GM18507 (cell line): ENCODE measurements at regions not wholly inside any gene's neighbourhood (a gene's known extent, or its start where the extent isn't known, plus 50 kb on each side); places are given as distances from the start of the nearest gene placed in this dataset.

Experiments
- DNase-seq: peaks from one replicate; pipeline ENCODE4 v3.0.0; 2011; ENCODE audit warnings: low read depth; ENCODE audit not compliant: insufficient read length; ENCODE audit errors: extremely low spot score
- FAIRE-seq: peaks from 2 replicates; lab custom pipeline; 2011; peaks lifted over from hg19 to GRCh38; lab: Jason Lieb, UNC

DNA sequence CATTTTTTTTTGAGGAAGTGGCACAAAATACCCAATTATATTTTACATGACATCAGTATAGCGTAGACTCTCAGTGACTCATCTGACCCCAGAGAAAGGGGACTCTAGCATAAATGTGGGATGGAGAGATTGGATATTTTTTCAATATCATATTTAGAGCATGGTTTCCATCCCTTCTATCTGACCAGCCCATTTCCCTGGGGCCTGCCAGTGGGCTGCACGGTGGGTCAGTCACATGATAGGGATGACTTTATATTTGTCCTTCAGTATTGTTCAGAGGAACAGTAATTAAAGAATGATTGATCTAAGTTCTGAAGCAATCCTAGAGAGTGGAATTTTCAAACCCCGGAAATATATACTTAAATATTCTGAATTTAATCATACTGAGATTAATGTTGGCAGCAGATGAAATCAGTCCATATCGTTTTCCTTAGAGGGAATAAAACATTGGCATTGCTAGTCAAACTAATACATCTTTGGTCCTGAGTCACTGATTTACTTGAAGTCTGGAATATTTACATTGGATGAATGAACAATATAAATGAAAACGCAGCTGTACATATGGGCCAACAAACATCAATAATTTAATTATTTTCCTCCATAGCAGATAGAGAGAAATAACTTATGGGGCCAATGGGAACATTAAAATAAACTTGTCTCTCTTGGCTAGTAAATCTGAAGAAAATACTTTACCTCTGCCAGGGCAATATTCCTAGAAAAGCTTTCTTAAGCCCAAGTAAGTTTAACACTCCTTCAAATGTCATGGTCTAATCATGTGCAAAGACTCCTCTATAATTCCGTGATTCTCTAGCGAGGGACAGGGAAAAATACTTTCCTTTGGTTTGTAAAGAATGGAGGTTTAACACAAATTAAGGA lies 563.6 kb upstream of the PKDCC start:
- no peak for FAIRE-seq
- no peak for DNase-seq

DNA sequence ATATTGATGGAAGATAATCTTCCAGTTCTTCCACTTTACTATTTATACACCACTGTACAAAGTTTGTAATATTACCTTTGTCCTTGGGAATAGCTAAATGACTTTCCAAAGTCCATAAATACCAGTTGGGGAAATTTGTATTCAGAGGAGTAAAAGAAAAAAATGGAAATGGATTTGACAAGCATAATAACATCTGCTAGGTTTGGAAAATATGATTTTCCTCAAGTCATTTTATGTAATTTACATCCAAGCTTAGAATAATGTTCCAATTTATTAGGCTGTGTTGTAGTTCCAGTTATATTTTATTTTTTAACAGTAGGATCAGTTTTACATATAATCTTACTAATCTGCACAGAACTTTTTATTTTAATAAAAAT lies 563.0 kb upstream of the PKDCC start:
- DNase-seq (no peak), FAIRE-seq (no peak)

DNA sequence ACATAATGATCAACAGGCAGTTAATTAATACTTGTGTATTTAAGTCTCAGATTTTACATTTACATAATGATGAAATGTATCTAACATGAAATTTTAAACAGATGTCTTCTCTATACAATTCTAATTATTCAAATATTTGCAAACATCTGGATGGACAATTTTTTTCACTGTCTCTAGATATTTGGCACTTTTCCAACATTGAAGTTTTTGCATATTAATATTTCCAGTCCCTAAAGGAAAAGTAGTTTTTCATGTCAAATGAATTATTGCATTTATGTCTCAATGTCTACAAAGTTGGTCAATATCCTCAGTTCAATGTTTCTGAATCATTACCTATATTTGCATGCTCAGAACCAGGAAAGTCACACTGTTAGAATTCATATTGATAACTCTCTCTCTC lies 560.9 kb upstream of the PKDCC start:
- no peak for DNase-seq

DNA sequence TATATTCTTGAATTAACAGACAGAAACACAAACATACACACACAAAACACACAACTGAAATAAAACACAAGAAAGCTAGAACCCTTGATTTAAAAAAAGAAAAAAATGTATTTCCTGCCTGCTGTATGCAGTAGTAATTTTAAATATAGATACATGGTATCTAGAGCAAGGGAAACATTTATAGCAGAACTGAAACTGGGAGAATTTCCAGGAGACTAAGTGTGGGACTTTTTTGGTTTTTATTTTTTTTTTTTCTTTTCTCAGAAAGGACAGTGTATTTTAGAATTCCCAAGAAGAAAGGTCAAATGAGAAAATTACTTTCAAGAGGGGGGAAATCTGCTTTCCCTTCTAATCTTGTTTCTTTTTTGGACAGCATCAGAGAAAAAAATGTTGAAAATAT lies 558.9 kb upstream of the PKDCC start:
- no peak for DNase-seq
- no peak for FAIRE-seq

More for the DNA sequence above, 560.9 kb upstream of the PKDCC start:
- FAIRE-seq = no peak

DNA sequence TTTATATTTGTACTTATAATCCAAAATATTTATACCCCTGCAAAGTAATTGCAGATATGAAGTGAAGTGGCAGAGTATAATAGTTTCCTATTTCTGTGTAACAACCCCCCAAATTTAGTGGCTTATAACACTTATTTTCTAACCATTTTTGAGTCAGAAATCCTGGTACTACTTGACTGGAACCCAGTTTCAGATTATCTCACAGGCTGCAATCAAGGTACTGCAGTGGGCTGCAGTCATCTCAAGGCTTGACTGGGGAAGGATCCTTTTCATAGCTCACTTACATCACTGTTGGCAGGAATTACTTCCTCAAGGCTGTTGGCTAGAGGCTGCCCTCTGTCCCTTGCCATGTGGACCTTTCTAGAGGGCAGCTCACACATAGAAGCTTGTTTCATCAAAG lies 558.2 kb upstream of the PKDCC start:
- FAIRE-seq (no peak), DNase-seq (no peak)

DNA sequence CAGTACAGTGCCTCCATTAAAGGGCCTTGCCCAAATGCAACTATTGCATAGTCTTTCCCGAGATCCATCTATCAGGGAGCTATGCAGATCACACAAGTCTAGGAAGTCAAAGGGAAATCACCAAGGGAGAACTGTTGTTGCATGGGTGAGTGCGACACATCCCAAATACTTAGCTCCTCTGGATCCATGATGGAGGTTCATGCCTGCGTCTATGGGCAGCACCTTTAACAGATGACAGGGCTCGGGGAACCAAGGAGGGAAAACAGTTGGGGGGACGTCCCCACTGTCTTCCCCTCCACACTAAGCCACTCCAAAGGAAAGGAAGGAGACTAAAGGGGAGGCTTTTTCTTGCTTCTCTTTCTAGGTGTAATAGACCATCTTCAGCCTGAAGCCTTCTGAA lies 552.8 kb upstream of the PKDCC start:
- DNase-seq = no peak
- no peak for FAIRE-seq

DNA sequence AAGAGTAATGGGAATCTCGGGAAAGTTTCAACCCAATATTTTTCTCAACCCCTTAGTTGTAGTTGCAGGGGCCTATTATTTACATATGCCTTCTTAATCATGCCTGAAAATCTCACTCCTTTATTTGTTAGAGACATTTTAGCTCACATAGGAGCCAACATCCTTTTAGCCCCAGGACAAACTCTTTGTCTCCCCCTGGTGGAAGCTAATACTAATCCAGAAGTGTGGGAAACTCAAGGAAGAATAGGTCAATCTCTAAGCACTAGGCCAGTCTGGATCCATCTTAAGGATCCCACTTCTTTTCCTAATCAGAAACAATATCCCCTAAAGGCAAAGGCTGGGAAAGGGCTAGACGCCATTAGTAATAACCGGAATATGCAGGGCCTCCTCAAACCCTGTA lies 550.9 kb upstream of the PKDCC start:
- DNase-seq (no peak), FAIRE-seq (no peak)

DNA sequence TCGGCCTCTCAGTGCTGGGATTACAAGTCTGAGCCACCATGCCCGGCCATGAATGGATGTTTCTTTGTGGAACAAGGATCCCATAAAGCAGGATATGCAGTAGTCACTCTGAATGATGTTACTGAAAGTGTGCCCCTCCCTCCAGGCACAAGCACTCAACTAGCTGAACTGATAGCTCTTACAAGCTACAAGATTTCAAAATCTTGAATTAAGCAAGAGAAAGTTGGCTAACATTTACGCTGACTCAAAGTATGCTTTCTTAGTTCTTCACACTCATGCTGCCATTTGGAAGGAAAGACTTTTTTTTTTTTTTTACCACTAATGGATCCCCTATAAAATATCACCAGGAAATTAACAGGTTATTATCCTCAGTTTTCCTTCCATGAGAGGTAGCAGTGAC lies 549.0 kb upstream of the PKDCC start:
- DNase-seq = no peak
- no peak for FAIRE-seq

DNA sequence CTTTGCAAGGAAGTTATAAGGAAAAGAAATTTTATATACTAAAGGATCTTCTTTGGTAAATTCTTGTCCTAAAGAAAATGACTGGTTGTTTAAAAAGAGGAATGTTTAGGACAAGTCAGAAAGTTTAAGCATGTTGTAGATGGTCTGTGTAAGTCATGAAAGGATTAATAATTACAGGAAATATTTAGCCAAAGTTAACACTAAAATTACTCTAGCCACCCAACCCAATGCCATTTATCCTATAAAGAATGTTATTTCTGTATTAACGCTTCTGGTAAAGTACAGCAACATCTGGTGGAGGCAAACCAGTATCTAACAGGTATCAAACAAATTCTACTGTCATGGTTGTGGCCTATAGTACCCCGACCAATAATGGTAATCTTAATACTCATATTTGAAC lies 546.9 kb upstream of the PKDCC start:
- FAIRE-seq (no peak), DNase-seq (no peak)

DNA sequence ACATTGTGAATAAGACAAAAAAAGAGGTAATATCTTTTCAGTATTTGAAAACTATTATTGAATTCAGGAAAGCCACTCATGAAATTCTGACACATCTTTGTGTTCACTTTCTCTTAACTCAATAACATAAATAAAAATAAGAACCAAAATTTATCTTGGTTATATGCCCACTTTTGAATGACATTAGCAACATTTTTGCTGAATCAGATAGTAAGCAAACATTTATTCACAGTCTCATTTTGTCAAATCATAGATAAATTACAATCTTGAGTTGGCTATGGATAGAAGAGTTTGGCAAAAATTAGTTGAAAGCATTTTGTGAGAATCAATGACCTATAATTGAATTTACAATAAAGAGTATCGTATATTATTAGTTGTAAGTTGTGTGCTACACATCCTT lies 545.1 kb upstream of the PKDCC start:
- DNase-seq (no peak), FAIRE-seq (no peak)

DNA sequence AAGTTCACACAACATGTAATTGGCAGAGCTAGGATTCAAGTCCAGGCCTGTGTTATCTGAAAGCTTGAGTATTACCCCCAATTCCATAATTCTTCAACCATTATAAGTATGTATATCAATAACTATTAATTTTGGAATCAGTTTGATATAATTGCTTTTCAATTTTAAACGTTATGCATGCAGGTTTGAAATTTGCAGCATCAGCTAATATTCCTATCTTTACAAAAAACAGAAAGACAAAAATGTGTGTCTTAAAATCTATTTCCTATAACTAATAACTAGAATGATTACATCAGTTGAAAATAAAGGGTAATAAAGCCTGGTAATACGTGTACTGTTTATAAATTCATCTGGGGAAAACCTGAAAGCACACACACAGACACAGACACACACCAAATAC lies 543.3 kb upstream of the PKDCC start:
- FAIRE-seq (no peak), DNase-seq (no peak)

DNA sequence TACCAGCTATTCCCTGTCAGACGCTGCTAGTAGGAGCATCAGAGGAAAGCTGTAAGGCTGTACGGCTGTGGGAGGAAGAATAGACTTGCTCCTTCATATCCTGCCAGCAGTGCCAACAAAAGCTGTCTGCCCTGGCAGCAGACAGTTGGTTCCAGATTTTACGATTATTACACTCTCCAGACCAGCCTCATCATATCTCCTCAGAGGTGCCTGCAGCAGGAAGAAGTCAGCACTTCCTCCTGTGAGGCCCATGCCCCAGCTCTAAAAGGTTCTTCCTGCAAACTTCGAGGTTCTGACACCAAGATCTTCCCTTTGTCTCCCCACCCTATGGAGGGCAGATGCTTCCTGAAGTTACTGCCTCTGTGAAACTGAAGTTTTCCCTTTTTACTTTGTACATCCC lies 537.7 kb upstream of the PKDCC start:
- DNase-seq (no peak), FAIRE-seq (no peak)

DNA sequence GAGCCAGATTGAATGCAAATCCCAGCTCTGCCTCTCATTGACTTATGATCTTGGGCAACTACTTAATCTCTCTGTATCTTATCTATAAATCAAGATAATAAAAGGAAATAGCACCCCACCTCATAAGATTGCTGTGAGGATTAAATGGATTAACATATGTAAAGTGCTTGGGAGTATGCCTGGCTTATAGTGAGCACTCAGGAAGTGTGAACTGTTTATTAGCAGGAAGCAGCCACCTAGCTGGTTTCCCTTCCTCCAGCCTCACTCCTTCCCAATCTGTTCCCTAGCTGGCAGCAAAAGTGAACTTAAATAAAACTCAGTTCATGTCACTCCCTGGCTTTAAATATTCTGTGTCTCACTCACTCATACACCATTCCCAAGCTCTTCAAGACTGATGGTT lies 526.6 kb upstream of the PKDCC start:
- no peak for FAIRE-seq
- DNase-seq = no peak

DNA sequence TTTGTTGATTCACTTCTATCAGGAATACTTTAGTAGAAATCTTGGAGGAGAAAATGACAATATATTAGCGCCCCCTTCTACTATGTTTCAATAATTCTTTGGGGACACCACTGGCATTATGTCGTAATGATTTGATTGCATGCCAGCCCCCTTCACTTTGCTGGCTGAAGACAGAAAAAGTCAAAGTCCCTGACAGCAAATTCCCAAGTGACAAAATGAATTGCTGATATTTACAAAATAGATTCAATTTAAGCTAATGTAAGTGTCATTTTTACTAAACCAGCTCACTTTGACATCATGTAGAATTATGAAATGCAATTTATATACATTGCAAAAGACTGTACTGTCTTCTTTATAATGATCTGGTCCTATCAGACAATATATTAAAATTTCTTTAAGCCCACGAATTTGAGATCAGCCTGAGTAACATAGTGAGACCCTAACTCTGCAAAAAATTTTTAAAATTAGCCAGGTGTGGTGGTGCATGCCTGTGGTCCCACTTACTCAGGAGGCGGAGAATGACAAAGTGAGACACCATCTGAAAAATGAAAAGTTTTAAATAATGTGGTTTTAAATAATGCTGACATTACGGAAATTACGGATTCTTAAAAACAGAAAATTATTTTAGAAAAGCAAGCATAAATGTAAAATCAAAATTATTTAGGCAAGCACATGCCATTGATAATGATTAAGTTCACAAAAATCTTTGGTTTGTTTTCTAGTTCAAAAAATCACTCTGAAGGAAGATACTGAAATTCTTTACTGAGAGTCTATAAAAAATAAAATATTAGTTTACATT lies 520.1 kb upstream of the PKDCC start:
- DNase-seq = no peak
- FAIRE-seq = no peak

DNA sequence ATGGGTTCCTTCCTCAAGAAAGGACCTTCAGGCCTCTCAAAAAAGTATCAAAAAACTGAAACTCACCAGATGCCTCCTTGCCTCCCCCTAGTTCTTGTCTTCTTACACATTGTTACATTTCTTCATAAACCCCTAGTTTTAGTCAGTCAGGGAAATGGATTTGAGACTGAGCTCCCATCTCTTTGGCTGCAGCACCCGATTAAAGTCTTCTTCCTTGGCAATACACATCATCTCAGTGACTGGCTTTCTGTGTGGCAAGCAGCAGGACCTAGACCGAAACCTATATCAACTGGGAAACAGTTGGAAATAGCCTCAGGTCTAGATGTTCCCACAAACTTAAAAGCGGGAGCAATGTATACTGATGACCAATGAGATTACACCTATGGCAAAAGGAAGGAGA lies 512.2 kb upstream of the PKDCC start:
- FAIRE-seq = no peak

DNA sequence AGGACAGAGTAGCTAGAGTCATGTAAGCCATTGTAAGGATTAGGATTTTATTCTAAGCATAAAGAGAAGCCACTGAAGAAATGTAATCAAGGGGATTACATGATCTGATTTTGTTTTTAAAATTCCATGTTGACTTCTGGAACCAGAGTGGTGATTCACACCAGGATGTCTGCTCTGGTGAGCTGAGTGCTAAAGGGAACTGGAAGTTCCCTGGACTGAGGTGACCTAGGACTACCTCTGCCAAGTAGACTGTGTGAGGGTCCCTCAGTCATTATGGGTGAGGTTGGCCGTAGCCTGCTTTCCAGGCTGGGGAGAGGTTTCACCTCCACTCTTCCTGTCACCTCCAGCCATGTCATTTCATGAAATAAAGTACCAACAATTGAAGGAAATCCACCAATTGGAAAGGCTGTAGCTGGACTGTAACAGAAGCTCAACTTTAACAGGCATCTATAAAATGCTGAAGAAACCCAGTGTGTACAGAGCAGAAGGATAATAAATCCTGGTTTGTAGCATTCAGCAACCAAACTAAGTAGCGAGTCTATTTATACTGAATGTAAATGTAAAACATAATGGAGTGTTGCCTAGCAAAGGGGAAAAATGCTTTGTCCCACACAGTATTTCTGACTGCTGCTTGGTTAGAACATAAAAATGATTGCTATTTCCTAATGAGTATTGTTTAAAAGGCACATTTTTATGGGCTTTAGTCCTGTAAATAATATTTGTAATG lies 507.4 kb upstream of the PKDCC start:
- no peak for DNase-seq

More for the DNA sequence above, 512.2 kb upstream of the PKDCC start:
- no peak for DNase-seq

DNA sequence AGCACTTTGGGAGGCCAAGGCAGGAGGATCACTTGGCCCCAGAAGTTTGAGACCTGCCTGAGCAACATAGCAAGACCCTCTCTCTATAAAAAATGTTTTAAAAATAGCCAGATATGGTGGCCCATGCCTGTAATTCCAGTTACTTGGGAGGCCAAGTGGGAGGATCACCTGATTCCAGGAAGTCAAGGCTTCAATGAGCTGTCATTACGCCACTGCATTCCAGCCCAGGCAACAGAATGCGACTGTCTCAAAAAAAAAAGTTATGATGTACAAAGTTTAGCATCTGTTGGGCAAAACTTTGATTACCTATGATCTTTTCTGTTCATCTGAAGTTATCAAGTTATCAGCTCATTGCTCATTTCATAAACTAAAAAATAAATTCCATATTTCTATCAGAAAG lies 504.1 kb upstream of the PKDCC start:
- DNase-seq (no peak), FAIRE-seq (no peak)

More for the DNA sequence above, 507.4 kb upstream of the PKDCC start:
- FAIRE-seq = no peak

DNA sequence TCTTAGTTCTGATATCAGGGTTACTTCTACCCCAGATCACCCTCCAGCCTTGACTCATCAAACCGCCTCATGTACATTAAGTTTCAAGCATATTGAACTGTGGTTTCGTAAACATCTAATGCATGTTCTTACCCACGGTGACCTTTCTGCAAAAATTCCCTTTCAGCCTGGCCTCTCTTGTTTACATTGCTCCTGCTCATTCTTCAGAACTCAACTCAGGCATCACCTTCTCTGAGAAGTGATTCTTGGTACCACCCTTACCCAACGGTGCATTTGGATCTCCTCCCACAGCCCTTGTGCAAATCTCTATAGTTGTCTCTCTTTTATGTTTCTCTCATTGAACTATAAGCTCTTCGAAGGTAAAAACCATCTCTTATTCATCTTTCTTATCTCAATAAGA lies 503.1 kb upstream of the PKDCC start:
- no peak for DNase-seq
- no peak for FAIRE-seq

DNA sequence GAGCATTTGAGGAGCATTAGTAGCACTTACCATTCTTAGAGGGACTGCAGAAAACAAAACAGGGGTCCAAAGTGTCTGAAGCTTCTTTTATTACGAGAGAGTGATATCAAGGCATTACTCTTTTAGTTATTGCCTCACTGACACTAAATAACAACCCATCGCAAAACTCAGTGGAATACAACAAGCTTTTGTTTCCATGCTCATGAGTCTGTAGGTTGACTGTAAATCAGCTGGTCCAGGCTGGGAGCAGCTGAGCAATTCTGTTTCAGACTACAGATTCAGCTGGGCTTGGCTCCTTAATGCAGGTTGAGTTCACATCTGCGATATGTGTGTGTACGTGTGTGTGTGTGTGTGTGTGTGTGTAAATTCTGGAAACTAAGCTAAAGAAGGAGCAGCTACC lies 501.8 kb upstream of the PKDCC start:
- DNase-seq = no peak
- FAIRE-seq = no peak

DNA sequence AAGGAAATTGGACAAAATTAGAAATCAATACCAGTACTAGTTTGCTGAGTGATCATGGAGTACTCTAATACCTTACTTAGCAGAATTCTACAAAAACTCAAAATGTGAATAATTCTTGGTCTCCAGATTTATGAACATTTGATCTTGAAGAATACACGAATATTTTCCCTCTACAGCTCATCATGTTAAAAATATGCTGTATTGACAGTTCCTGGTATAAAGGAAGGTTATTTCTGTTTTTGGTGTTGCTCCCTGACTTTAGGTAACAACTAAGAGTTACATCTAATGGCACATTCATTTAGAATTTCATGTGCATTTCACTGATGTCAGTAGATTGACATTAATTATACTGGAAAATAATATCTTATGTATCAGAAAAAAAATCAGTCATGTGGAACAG lies 479.2 kb upstream of the PKDCC start:
- FAIRE-seq (no peak), DNase-seq (no peak)
